A172 (cell line): ENCODE measurements at regions not wholly inside any gene's neighbourhood (a gene's known extent, or its start where the extent isn't known, plus 50 kb on each side); places are given as distances from the start of the nearest gene placed in this dataset.

Experiments
- DNase-seq: peaks from one replicate; pipeline ENCODE4 v3.0.0-alpha.2; 2015; ENCODE audit warnings: low spot score

- DNase-seq, result no peak
Measured at GRCh38 chr17:77306790-77307478, 166.2 kb downstream of the SEC14L1 start.

GRCh38 chr17:77307479-77308198, 166.9 kb downstream of the SEC14L1 start:
- no peak for DNase-seq

GRCh38 chr17:77308861-77309726, 168.3 kb downstream of the SEC14L1 start:
- peak; percentile 90 for DNase-seq

- no peak for DNase-seq
Measured at GRCh38 chr17:77310336-77310735, 169.6 kb downstream of the SEC14L1 start.

- no peak for DNase-seq
Measured at GRCh38 chr17:77311371-77311981, 170.7 kb downstream of the SEC14L1 start.

- DNase-seq, result no peak
Measured at GRCh38 chr17:77312061-77312701, 171.4 kb downstream of the SEC14L1 start.

GRCh38 chr17:77312786-77313599, 172.2 kb downstream of the SEC14L1 start:
- DNase-seq, result no peak

GRCh38 chr17:77313831-77314230, 173.1 kb downstream of the SEC14L1 start:
- no peak for DNase-seq

- no peak for DNase-seq
Measured at GRCh38 chr17:77314601-77315000, 173.8 kb downstream of the SEC14L1 start.

GRCh38 chr17:77315010-77315409, 174.2 kb downstream of the SEC14L1 start:
- DNase-seq, result no peak

GRCh38 chr17:77315551-77316190, 174.9 kb downstream of the SEC14L1 start:
- peak; percentile 64 for DNase-seq

GRCh38 chr17:77316191-77316641, 175.4 kb downstream of the SEC14L1 start:
- DNase-seq, result peak; percentile 88

GRCh38 chr17:77316651-77317050, 175.9 kb downstream of the SEC14L1 start:
- no peak for DNase-seq

GRCh38 chr17:77317091-77317750, 176.5 kb downstream of the SEC14L1 start:
- DNase-seq, result no peak

- DNase-seq, result no peak
Measured at GRCh38 chr17:77318021-77318420, 177.3 kb downstream of the SEC14L1 start.

GRCh38 chr17:77318491-77319210, 177.9 kb downstream of the SEC14L1 start:
- no peak for DNase-seq

GRCh38 chr17:77319211-77320043, 178.7 kb downstream of the SEC14L1 start:
- DNase-seq, result peak; percentile 99

- no peak for DNase-seq
Measured at GRCh38 chr17:77320044-77320440, 179.3 kb downstream of the SEC14L1 start.
